Fibroblast of skin of right quadriceps (primary cell): ENCODE measurements at regions not wholly inside any gene's neighbourhood (a gene's known extent, or its start where the extent isn't known, plus 50 kb on each side); places are given as distances from the start of the nearest gene placed in this dataset.

Experiments
- DNase-seq: peaks from one replicate; pipeline ENCODE4 v3.0.0-alpha.2; 2013

DNA sequence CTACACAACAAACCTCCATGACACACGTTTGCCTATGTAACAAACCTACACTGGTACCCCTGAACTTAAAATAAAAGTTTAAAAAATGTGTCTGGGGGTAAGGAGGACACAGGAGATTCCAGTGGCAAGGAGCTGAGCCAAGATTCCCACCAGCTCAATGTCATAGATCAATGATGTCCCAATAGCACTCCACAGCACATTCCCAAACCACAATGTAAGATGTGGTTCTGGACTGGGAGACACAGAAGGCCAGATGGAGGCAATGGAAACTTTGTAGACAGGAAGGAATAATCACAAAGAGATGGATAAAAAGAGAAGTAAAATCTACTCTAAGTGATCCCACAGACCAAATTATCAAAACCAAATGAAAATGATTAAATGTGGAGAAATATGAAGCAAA is 312.4 kb upstream of the SOX11 start:
- DNase-seq: peak; percentile 30

DNA sequence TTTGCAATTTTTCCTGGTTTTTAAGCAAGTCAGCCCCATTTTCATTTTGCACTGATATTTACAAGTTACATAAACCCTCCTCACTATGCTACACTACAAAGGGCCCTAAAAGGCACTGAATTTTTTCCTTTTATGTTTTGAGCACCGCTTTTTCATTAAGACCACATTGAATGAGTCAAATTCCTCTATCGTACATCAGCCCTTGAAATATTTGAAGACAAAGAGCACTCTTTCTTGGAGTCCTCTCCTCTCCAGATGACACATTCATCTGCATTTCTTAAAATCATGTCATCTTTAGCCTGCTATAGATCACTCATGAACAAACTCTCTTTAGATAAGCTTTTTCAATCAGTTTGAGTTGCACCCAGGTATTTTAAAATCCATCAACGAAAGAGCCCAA is 306.6 kb upstream of the SOX11 start:
- no peak for DNase-seq

DNA sequence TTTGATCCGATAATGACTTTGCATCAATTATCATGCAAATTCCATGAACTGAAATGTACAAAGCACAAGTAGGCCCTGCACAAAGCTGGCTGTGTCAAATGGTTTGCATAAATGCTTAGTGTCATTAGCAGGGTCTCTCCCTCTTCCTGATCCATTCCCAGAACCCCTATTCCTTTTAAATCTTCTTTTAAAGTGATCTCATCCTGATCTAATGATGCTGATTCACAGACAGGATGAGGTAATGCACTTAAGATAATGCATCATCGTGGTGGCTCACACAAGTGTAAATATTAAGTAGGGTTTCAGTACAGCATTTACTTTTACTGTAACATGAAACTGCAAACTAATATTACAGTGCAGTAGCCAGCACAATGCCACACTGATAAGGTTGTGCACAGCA is 304.8 kb upstream of the SOX11 start:
- peak; percentile 3 for DNase-seq

DNA sequence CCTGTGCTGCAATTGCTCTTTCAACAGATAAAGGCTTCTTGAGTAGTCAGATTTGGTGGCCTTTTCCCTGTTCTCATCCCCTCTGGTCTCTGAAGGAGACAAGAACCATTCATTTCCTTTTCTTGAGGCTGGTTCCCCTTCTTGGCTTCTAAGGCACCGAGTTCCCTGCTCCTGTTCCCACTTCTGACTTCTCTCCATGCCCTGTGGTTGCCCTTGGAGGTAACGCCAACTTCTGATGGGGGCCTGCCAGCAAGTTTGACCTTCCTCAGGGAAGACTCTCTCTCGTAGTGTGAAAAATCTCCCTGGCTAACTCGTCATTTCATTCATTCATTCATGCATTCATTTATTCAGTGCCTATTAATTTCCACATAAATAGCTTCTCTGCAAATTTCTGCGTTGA is 302.4 kb upstream of the SOX11 start:
- DNase-seq: no peak

GRCh38 chr2:5391362-5391761 is 300.8 kb upstream of the SOX11 start:
- no peak for DNase-seq

GRCh38 chr2:5392658-5393057 is 299.5 kb upstream of the SOX11 start:
- peak; percentile 9 for DNase-seq

DNA sequence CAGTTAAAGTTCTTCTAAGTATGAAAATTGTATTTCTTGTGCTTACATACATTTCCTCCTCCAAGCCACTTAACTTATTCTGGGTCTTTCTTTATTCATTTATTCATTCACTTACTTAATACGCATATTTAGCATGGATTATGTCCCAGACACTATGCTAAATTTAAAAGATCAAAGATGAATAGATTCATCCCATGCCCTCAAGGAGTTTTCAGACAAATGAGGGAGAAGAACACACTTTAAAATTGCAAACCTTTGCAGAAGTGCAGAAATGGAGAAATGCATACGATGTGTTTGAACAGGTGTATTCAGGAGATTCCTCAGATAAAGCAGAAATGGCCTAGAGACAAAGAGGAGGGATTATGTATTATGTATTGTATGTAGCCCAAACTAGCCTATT is 298.7 kb upstream of the SOX11 start:
- DNase-seq: no peak

GRCh38 chr2:5394223-5394622 is 298.0 kb upstream of the SOX11 start:
- no peak for DNase-seq

GRCh38 chr2:5401115-5401657 is 291.0 kb upstream of the SOX11 start:
- DNase-seq: no peak

- DNase-seq: no peak
Observed at GRCh38 chr2:5403392-5403791, 288.8 kb upstream of the SOX11 start.

DNA sequence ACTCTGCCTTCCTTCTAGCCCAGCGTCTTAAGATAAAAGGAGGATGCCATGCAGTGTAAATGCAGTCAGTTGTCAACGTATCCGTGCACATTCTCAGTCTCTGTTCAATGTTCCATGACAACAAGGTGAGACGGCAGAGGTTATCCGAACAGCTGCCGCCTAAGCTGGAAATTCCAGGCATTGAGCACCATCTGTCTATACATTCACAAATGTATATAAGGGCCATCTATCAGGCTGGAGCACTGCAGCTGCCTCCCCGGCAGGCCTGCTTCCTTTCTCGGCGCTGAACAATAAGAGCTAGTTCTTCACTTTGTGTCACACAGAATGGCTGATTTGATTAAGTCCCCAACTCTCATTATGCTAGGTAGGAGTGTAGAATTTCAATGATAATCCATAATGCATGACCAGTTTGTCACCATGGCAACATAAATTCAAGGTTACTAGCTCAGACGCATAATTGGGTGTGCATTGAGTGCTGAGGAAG is 282.2 kb upstream of the SOX11 start:
- DNase-seq: no peak

DNA sequence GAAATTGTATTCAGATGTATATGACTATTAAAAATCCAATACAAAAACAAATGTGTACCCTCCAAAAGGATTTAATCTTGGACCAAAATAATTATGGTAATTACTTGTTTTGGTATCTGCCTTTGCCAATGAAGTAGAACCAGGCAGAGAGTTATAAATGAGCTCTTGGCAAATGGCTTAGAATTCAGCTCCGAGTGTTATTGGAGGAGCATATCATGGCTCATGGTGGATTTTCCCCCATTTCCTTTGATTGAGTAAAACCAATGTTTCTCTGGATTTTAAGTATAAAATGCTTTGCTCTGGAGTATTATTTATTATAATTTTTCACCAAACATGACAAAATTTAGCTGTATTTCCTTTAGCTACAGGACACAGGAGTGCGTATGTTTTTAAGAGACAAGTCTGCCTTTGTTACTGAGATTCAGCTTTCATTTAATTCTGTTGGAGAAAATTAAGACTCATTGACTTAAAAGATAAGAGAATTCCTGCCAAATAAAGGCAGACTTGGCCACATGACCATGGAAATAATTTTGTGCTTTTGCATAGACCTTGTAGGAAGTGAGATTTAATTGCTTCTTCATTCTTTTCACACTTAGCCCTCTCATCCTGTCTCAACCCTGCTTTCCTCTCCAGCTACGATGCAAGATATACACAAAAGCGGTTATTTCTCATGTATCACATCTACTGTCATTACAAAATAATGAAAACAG is 281.0 kb upstream of the SOX11 start:
- DNase-seq: no peak

DNA sequence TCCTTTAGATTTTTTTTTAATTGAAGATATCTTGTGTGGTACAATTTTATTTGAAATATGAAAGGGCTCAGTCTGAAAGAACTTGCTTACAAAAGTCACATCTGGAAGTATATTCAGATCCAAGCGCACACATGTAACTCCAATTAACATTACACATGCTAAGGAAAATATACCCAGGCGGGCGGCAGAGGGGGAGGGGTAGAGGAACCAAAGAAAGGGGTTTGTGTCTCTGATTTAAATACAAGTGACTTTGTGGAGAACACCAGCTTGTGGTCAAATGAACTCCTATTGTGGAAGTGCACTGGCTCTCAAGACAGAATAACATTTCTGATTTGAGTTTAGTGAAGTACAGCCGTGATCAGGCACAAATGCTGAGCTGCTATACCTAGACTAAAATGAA is 280.2 kb upstream of the SOX11 start:
- no peak for DNase-seq

DNA sequence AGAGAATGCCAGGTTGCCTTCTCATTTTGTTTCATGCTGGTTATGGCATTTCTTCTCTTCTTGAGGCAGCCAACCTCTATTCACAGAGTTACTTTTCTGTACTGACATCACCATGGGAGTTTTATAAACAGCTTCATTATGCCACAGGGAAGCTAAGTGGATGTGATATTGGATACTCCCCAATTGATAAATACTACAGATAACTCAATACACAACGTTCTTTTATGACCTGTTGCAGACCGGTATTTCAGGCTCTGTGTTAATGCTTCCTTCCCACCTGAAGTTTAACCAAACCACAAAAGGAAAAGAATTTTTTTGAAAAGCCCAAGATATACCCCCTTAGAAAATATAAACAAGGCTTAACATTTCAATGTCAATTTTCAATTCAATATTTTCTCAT is 258.3 kb upstream of the SOX11 start:
- DNase-seq: no peak

GRCh38 chr2:5437375-5437774 is 254.8 kb upstream of the SOX11 start:
- DNase-seq: no peak

DNA sequence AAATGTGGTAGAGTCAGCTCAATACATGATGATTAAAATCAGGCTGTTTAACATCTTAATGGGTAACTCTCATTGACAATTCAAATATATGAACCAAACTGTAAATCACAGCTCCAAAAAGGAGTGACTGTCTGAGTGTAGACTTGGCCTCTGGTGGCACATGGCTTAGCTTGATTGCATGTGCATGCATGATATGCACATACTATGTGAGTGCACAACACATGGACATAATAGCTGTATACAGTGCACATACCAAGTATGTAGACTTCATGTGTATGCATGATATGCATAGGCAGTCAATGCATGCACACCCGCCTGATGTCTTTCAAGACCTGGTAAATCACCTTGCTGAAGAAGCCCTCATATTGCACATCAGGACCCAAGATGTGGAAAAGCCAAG is 252.0 kb upstream of the SOX11 start:
- no peak for DNase-seq

DNA sequence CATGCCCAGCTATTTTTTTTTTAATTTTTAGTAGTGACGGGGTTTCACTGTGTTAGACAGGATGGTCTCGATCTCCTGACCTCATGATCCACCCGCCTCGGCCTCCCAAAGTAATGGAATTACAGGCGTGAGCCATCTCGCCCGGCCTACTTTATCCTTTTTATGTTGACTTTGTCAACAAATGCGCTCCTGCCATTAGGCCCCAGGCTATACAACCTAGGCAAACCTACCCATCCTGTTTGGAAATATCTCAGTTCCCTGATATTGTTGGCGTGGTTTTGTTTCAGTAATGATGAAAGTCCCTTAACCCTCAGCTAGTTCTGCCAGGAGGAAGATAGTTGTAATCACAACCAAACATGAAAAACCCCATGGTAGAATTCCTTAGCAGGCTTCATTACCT is 249.4 kb upstream of the SOX11 start:
- DNase-seq: no peak

GRCh38 chr2:5444168-5444567 is 248.0 kb upstream of the SOX11 start:
- no peak for DNase-seq

DNA sequence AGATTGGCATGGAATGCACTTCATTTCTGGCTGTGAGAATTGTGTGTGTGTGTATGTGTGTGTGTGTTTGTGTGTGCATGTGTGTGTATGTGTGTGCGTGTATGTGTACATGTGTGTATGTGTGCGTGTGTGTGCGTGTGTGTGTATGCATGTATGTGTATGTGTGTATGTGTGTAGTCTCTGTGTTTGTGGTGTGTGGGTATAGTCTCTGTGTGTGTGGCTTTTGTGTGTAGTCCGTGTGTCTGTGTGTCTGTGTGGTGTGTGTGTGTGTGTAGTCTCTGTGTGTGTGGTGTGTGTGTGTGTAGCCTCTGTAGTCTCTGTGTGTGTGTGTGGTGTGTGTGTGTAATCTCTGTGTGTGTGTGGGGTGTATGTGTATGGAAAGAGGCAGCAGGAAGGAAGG is 247.3 kb upstream of the SOX11 start:
- no peak for DNase-seq

DNA sequence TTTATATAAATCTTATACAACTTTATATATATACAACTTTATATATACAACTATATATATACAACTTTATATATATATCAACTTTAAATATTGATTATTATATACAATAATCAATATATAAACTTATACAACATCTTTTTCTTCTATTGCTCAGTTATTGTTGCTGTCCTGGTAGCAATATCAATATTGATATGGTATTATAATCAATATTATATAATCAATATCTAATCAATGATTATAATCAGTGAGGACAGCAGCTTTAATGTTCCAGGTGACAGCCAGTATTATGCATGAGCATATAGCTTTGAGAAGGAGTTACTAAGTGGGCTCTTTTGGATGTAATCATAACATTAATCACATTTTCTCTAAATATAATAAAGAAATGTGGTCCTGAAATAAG is 242.3 kb upstream of the SOX11 start:
- DNase-seq: no peak

GRCh38 chr2:5453220-5454050 is 238.7 kb upstream of the SOX11 start:
- peak; percentile 76 for DNase-seq

DNA sequence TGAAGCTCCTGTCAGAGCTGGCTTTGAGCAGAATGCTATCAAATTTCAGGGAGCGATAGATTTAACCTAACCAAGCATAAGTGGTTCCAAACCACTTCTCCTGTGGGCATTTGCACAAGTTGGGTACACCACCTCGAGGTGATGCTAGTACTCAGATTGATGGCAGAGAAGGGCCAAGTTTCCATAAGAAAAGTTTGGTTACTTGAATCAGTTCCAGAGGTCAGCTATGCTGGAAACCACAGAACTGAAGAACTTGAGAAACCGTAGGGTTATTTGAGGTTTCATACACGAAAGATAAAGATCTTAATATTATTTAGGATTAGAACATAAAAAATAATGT is 238.2 kb upstream of the SOX11 start:
- DNase-seq: no peak

DNA sequence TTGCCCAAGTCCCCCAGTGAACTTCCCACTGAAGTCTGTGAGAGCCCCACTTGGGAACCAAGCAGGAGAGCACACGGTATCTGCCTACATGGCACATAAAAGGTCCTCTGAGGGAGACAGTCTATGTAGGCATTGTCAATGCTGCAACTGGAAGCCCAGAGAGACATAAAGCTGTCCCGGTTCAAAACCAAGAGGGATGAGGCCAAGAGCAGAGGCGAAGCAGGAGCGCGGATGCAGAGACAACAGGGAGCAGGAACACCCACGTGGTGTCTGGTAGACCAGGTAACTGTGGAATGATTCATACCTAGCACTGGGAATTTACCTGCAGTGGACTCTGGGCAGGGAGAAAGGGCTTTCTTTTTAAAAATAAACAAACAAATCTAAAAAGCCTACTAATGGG is 233.1 kb upstream of the SOX11 start:
- no peak for DNase-seq

GRCh38 chr2:5464657-5465056 is 227.5 kb upstream of the SOX11 start:
- peak; percentile 30 for DNase-seq
